ENCODE measurements at regions not wholly inside any gene's neighbourhood (a gene's known extent, or its start where the extent isn't known, plus 50 kb on each side); places are given as distances from the start of the nearest gene placed in this dataset.

DNA sequence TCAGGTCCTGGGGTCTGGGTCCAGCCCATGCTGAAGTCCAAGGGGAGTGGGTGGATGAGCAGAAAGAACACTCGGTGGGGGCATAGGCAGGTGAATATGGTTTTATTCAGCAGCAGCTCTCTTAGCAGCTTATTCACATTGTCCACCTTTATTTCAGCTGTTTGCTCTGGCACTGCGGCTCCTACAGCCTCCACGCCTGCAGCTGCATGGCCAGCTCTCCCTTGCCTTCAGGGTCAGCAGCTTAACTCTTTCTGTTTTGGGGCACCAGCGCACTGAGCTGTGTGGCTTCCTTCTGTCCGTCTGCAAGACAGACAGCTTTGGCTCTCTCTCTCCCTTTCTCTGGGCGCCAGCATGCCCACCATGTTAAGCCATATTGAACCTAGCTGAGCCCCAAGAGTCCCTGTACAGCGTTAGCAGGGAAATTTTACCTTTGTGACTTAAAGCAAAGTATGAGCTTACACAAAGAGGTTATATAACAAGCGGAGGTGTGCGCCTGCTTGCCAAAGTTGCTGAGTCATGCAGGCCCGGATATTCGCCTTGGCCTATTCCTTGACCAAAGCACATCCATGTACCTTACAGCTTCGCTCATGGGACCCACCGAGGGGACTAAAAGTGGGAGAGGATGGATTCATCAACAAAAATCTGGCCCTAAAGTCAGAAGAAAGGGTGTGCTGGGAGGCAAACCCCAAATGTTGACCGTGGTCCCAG is 170.1 kb upstream of the PFN2 start:
- DNase-seq, result no peak
- Histone ChIP-seq H3K4me1 (no peaks in the 10 kb centered on the region), H3K9me3 (no peaks in the 10 kb centered on the region), H3K27ac (no peak overlapping the region), H3K36me3 (no peaks in the 10 kb centered on the region), H3K4me3 (no peak overlapping the region), H3K27me3 (no peaks in the 10 kb centered on the region)
- intact Hi-C loops (cut with DNase I), result no loop called here
- WGBS, 4 donors, result 95 to 98% (median 96%) methylated on average over 14 of the region's 14 CpGs
- no peak for ATAC-seq
- TF ChIP-seq, protein P1, sequence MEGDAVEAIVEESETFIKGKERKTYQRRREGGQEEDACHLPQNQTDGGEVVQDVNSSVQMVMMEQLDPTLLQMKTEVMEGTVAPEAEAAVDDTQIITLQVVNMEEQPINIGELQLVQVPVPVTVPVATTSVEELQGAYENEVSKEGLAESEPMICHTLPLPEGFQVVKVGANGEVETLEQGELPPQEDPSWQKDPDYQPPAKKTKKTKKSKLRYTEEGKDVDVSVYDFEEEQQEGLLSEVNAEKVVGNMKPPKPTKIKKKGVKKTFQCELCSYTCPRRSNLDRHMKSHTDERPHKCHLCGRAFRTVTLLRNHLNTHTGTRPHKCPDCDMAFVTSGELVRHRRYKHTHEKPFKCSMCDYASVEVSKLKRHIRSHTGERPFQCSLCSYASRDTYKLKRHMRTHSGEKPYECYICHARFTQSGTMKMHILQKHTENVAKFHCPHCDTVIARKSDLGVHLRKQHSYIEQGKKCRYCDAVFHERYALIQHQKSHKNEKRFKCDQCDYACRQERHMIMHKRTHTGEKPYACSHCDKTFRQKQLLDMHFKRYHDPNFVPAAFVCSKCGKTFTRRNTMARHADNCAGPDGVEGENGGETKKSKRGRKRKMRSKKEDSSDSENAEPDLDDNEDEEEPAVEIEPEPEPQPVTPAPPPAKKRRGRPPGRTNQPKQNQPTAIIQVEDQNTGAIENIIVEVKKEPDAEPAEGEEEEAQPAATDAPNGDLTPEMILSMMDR (IDR thresholded peaks at IDR 0.05), result no peak
- no peak for TF ChIP-seq POLR2A (IDR thresholded peaks at IDR 0.05)

DNA sequence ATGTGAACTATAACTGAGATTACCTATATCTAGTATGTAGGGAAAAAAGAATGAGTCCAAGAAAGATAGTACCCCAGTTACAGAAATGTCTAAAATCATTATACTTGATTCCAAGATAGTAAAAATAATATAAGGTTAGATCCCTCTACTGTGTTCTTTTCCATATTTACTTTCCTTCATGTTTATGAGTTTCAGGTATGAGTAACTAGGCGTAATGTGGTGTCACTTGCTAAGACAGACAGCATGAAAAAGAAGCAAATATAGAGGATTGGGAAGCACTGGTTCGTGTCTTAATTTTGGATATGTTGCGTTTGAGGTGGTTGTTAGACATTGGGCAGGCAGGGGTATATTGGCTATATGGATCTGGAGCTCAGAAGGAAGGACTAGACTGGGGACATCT is 168.1 kb upstream of the PFN2 start:
- intact Hi-C loops (cut with DNase I), result no loop called here
- WGBS, 4 donors, result 90 to 98% (median 96%) methylated on average over 3 of the region's 3 CpGs
- DNase-seq, result no peak
- Histone ChIP-seq H3K27ac (no peak overlapping the region), H3K4me1 (no peaks in the 10 kb centered on the region), H3K36me3 (no peaks in the 10 kb centered on the region), H3K9me3 (no peaks in the 10 kb centered on the region), H3K4me3 (no peak overlapping the region), H3K27me3 (no peaks in the 10 kb centered on the region)
- no peak for ATAC-seq
- TF ChIP-seq POLR2A (IDR thresholded peaks at IDR 0.05), result no peak
- TF ChIP-seq, protein P1 (IDR thresholded peaks at IDR 0.05), result no peak

DNA sequence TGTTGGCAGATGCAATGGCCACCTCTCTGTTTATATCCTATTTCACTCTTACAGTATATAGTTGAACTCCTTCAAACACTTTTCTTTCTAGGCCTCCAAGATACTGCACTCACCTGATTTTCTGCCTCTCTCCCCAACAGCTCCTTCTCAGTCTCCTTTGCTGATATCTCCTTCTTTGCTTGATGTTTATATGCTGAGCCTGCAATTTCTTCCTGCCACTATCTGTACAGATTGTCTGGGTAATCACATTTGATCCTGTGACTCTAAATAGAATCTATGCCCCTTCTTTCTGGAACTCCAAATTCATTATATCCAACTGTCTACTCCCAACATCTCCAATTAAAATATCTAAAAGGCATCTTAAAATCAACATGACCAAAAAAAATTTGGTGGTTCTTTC is 165.5 kb upstream of the PFN2 start:
- TF ChIP-seq POLR2A (IDR thresholded peaks at IDR 0.05), result no peak
- TF ChIP-seq, protein P1 (IDR thresholded peaks at IDR 0.05), result no peak
- intact Hi-C loops (cut with DNase I), result no loop called here
- no peak overlapping the region for H3K27ac ChIP-seq
- no peaks in the 10 kb centered on the region for H3K36me3 ChIP-seq
- no peaks in the 10 kb centered on the region for H3K27me3 ChIP-seq
- no peaks in the 10 kb centered on the region for H3K4me1 ChIP-seq
- DNase-seq (no peak), ATAC-seq (no peak)
- H3K9me3 ChIP-seq, result no peaks in the 10 kb centered on the region
- no peak overlapping the region for H3K4me3 ChIP-seq

DNA sequence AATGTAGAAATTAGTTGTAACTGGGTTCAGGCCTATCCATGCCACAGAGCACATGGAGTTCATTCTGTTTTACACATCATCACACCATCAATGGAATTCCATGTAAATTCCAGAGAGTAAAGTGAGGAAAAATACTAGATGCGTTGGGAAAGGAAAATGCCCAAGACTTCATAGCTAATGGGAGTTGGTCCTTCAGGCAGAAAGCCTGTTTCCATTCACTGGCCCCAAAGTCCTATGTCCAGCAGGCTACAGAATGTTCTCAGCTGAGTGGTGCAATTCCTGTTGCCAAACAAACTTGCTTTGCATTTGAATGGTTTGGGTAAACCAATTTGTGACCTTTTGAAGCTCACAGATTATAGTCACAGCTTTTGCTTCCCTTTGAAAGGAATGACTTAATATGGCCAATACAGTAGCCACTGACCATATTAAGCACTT is 164.6 kb upstream of the PFN2 start:
- H3K4me3 ChIP-seq, result no peak overlapping the region
- no peak for ATAC-seq
- DNase-seq, result no peak
- TF ChIP-seq, protein P1 (IDR thresholded peaks at IDR 0.05), result no peak
- no peak for TF ChIP-seq POLR2A (IDR thresholded peaks at IDR 0.05)
- no peaks in the 10 kb centered on the region for H3K9me3 ChIP-seq
- 65 to 94% (median 86%) methylated on average over 1 of the region's 1 CpG for WGBS, 4 donors
- H3K27me3 ChIP-seq, result no peaks in the 10 kb centered on the region
- intact Hi-C loops (cut with DNase I), result no loop called here
- no peaks in the 10 kb centered on the region for H3K4me1 ChIP-seq
- no peak overlapping the region for H3K27ac ChIP-seq
- no peaks in the 10 kb centered on the region for H3K36me3 ChIP-seq
